ENCODE measurements at regions not wholly inside any gene's neighbourhood (a gene's known extent, or its start where the extent isn't known, plus 50 kb on each side); places are given as distances from the start of the nearest gene placed in this dataset.

DNA sequence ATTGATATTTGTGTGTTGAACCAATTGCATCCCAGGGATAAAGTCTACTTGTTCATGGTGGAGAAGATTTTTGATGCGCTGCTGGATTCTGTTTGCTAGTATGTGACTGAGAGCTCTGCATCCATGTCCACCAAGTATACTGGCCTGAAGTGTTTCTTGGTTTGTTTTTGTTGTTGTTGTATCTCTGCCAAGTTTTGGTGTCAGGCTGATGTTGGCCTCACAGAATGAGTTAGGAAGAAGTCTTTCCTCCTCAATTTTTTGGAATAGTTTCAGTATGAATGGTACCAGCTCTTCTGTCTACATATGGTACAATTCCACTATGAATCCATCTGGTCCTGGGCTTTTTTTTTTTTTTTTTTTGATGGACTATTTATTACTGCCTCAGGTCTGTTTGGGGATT, 50.9 kb upstream of the OSTN start:
- TF ChIP-seq, protein P1, sequence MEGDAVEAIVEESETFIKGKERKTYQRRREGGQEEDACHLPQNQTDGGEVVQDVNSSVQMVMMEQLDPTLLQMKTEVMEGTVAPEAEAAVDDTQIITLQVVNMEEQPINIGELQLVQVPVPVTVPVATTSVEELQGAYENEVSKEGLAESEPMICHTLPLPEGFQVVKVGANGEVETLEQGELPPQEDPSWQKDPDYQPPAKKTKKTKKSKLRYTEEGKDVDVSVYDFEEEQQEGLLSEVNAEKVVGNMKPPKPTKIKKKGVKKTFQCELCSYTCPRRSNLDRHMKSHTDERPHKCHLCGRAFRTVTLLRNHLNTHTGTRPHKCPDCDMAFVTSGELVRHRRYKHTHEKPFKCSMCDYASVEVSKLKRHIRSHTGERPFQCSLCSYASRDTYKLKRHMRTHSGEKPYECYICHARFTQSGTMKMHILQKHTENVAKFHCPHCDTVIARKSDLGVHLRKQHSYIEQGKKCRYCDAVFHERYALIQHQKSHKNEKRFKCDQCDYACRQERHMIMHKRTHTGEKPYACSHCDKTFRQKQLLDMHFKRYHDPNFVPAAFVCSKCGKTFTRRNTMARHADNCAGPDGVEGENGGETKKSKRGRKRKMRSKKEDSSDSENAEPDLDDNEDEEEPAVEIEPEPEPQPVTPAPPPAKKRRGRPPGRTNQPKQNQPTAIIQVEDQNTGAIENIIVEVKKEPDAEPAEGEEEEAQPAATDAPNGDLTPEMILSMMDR (conservative IDR thresholded peaks at IDR 0.05; ENCODE audit: low read depth in 2 of 2): no peak
- no peak for TF ChIP-seq EZH2 (IDR thresholded peaks at IDR 0.05; ENCODE audit: low read depth, unreplicated experiment)
- TF ChIP-seq EZH2phosphoT487 (IDR thresholded peaks at IDR 0.05; ENCODE audit: unreplicated experiment): no peak
- TF ChIP-seq, protein P2, sequence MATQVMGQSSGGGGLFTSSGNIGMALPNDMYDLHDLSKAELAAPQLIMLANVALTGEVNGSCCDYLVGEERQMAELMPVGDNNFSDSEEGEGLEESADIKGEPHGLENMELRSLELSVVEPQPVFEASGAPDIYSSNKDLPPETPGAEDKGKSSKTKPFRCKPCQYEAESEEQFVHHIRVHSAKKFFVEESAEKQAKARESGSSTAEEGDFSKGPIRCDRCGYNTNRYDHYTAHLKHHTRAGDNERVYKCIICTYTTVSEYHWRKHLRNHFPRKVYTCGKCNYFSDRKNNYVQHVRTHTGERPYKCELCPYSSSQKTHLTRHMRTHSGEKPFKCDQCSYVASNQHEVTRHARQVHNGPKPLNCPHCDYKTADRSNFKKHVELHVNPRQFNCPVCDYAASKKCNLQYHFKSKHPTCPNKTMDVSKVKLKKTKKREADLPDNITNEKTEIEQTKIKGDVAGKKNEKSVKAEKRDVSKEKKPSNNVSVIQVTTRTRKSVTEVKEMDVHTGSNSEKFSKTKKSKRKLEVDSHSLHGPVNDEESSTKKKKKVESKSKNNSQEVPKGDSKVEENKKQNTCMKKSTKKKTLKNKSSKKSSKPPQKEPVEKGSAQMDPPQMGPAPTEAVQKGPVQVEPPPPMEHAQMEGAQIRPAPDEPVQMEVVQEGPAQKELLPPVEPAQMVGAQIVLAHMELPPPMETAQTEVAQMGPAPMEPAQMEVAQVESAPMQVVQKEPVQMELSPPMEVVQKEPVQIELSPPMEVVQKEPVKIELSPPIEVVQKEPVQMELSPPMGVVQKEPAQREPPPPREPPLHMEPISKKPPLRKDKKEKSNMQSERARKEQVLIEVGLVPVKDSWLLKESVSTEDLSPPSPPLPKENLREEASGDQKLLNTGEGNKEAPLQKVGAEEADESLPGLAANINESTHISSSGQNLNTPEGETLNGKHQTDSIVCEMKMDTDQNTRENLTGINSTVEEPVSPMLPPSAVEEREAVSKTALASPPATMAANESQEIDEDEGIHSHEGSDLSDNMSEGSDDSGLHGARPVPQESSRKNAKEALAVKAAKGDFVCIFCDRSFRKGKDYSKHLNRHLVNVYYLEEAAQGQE (IDR thresholded peaks at IDR 0.05; ENCODE audit: unreplicated experiment): no peak

Measured in GM23338 (cell line).